Prostate gland (tissue), 2 donors: ENCODE measurements at regions not wholly inside any gene's neighbourhood (a gene's known extent, or its start where the extent isn't known, plus 50 kb on each side); places are given as distances from the start of the nearest gene placed in this dataset.

ENCODE experiments used
- DNase-seq: peaks from one replicate; pipeline ENCODE4 v3.0.0-alpha.2; 2019; ENCODE audit warnings: low spot score
- H3K27ac ChIP-seq, 2 donors: fragments of 200-600 bp; sonication (generic); 2 replicates each; pipeline ENCODE4 v1.5.1; 2017 to 2019
- H3K27me3 ChIP-seq: fragments of 200-600 bp; sonication (generic); replicated peaks from 2 replicates; pipeline ENCODE4 v1.5.1; 2019; ENCODE audit not compliant: insufficient read depth
- H3K36me3 ChIP-seq, 2 donors: fragments of 200-600 bp; sonication (generic); 1 replicate in 1 of 2; 2 replicates in 1 of 2; pipeline versions ENCODE4 v1.5.1 to v1.8.1; 2017 to 2019
- H3K4me1 ChIP-seq: fragments of 200-600 bp; sonication (generic); replicated peaks from 2 replicates; pipeline ENCODE4 v1.5.1; 2019
- H3K4me3 ChIP-seq, 2 donors: fragments of 200-600 bp; sonication (generic); 2 replicates each; pipeline ENCODE4 v1.5.1; 2017 to 2019
- H3K9me3 ChIP-seq: fragments of 200-600 bp; sonication (generic); 2 replicates; pipeline ENCODE4 v1.5.1; 2017
- POLR2A ChIP-seq: fragments of 450-650 bp; IDR thresholded peaks from one replicate; pipeline ENCODE4 v1.6.1; 2016; ENCODE audit warnings: antibody characterized with exemption, mild to moderate bottlenecking
- POLR2AphosphoS5 ChIP-seq: sonication (generic); formaldehyde crosslinking; IDR thresholded peaks from one replicate; pipeline ENCODE4 v1.6.1; 2017; ENCODE audit warnings: antibody characterized with exemption
- WGBS: methylation state at CpG from one replicate; pipeline ENCODE4 v1.1.5; 2018; 5-methylcytosine and 5-hydroxymethylcytosine counted together
- intact Hi-C: fragments of 100-400 bp; cut with DNase I; formaldehyde crosslinking; loops from one replicate; pipeline ENCODE4 v1.14.2; 2022
- TF ChIP-seq, protein P1 (sequence below), 4 experiments: fragments of 200-600 bp in 2 of 4; fragments of 450-650 bp in 2 of 4; sonication (generic) in 2 of 4; IDR thresholded peaks; 1 replicate in 3 of 4; 2 replicates in 1 of 4; pipeline ENCODE4 v1.5.1; 2016 to 2019; ENCODE audit warnings: antibody characterized with exemption in 4 of 4, mild to moderate bottlenecking in 2 of 4, moderate library complexity in 2 of 4

DNA sequence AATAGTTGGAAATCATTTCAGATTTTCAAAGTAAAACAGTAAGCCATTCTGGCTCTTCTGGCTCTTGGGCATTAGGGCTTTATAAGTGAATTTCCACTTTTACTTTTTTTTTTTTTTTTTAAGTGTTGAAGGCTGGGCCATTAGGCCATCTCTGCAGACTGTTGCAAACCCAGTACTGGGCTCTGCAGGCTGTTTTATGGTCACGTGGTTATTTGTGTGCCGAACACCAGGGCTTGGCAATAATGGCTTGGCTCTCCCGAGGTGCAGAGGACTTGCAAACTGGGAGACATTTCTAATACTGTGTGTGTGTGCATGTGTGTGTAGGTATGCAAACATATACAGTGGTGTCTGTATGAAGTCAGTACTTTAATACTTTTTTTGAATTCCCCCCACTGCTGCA lies 194.9 kb upstream of the CDH5 start:
- no peak overlapping the region for H3K27ac ChIP-seq
- no peak for TF ChIP-seq POLR2A
- TF ChIP-seq, protein P1, sequence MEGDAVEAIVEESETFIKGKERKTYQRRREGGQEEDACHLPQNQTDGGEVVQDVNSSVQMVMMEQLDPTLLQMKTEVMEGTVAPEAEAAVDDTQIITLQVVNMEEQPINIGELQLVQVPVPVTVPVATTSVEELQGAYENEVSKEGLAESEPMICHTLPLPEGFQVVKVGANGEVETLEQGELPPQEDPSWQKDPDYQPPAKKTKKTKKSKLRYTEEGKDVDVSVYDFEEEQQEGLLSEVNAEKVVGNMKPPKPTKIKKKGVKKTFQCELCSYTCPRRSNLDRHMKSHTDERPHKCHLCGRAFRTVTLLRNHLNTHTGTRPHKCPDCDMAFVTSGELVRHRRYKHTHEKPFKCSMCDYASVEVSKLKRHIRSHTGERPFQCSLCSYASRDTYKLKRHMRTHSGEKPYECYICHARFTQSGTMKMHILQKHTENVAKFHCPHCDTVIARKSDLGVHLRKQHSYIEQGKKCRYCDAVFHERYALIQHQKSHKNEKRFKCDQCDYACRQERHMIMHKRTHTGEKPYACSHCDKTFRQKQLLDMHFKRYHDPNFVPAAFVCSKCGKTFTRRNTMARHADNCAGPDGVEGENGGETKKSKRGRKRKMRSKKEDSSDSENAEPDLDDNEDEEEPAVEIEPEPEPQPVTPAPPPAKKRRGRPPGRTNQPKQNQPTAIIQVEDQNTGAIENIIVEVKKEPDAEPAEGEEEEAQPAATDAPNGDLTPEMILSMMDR (IDR thresholded peaks at IDR 0.05) = no peak
- TF ChIP-seq POLR2AphosphoS5 = no peak
- no peaks in the 10 kb centered on the region for H3K36me3 ChIP-seq
- H3K4me1 ChIP-seq = no peaks in the 10 kb centered on the region
- H3K4me3 ChIP-seq = no peak overlapping the region
- no peaks in the 10 kb centered on the region for H3K9me3 ChIP-seq
- intact Hi-C loops = no loop called here
- no peaks in the 10 kb centered on the region for H3K27me3 ChIP-seq
- DNase-seq = no peak
- 94% methylated on average over 3 of the region's 3 CpGs for WGBS

- H3K4me1 ChIP-seq = no peaks in the 10 kb centered on the region
- WGBS = 91% methylated on average over 3 of the region's 3 CpGs
- intact Hi-C loops = no loop called here
- H3K9me3 ChIP-seq = no peaks in the 10 kb centered on the region
- TF ChIP-seq, protein P1 (IDR thresholded peaks at IDR 0.05) = no peak
- no peak for TF ChIP-seq POLR2AphosphoS5
- no peak for TF ChIP-seq POLR2A
- H3K4me3 ChIP-seq = no peak overlapping the region
- no peak overlapping the region for H3K27ac ChIP-seq
- H3K36me3 ChIP-seq = no peaks in the 10 kb centered on the region
- no peak for DNase-seq
- no peaks in the 10 kb centered on the region for H3K27me3 ChIP-seq
These were observed 195.5 kb upstream of the CDH5 start for GRCh38 chr16:66170989-66171388.

- TF ChIP-seq POLR2A (no peak), POLR2AphosphoS5 (no peak)
- TF ChIP-seq, protein P1 (IDR thresholded peaks at IDR 0.05) = no peak
- Histone ChIP-seq H3K36me3 (no peaks in the 10 kb centered on the region), H3K27me3 (no peaks in the 10 kb centered on the region), H3K4me1 (no peaks in the 10 kb centered on the region), H3K9me3 (no peaks in the 10 kb centered on the region), H3K27ac (no peak overlapping the region), H3K4me3 (no peak overlapping the region)
- intact Hi-C loops = no loop called here
- DNase-seq = no peak
- WGBS = 94% methylated on average over 3 of the region's 3 CpGs
These were observed 196.7 kb upstream of the CDH5 start for GRCh38 chr16:66169817-66170216.

DNA sequence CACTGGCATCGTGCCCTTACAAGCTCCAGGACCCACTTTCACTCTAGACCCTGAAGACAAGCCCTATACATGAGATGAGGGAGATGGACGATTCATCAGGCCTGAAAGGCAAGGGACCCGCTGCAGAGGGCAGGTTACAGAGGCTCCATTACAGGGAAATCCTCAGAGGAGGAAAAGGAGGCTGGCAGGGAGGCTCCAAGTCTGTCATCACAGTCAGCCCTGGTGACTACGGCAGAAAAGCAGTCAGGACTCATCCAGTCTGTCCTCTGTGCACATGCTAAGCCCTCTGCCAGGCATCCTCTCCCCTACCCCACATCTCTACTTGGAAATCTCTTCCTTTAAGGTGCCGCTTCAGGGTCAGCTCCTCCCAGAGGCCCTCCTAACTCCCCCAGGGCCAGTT lies 197.7 kb upstream of the CDH5 start:
- Histone ChIP-seq H3K36me3 (no peaks in the 10 kb centered on the region), H3K4me3 (no peak overlapping the region), H3K4me1 (no peaks in the 10 kb centered on the region), H3K9me3 (no peaks in the 10 kb centered on the region), H3K27me3 (no peaks in the 10 kb centered on the region), H3K27ac (no peak overlapping the region)
- DNase-seq = no peak
- 71% methylated on average over 5 of the region's 5 CpGs for WGBS
- no peak for TF ChIP-seq POLR2AphosphoS5
- TF ChIP-seq, protein P1 (IDR thresholded peaks at IDR 0.05) = no peak
- no peak for TF ChIP-seq POLR2A
- intact Hi-C loops = no loop called here

DNA sequence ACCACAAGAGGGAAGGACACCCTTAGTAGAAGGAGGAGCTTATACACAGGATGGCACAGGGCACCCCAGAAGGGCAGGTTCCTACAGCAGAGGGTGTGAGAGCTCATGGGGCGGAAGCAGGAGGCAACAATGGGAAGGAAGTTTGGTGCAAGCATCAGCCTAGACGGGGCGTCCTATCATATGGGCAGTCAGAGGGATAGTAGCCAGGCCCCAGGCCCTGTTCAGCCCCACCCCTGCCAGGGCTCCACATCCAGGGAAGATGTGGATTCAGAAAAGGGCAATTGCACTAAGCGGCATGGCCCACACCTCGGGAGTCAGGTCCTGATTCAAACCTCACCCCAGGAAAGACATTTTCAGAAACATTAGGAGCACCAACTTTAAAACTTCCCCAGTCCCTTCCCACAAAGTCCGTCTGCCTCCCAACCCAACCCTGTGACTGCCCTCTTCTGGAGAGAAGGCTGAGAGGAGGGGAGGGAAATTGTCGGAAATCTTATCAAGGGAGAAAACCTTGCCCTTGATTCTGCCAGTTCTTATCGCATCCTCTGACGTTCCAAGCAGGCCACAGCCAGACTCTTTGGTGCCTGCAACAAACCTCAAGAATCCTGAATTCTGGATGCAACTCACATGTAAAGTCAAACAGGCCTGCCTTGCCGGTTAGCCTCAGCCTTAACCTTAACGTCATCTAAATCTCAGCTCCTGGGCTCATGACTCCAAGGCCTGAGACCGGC lies 198.8 kb upstream of the CDH5 start:
- no peak overlapping the region for H3K27ac ChIP-seq
- H3K4me1 ChIP-seq = no peaks in the 10 kb centered on the region
- no peak overlapping the region for H3K4me3 ChIP-seq
- H3K9me3 ChIP-seq = no peaks in the 10 kb centered on the region
- TF ChIP-seq, protein P1 (IDR thresholded peaks at IDR 0.05) = no peak
- no peak for TF ChIP-seq POLR2A
- H3K27me3 ChIP-seq = no peaks in the 10 kb centered on the region
- 88% methylated on average over 12 of the region's 12 CpGs for WGBS
- no peaks in the 10 kb centered on the region for H3K36me3 ChIP-seq
- intact Hi-C loops = no loop called here
- no peak for DNase-seq
